Endodermal cell (in vitro differentiated cells): ENCODE measurements at regions not wholly inside any gene's neighbourhood (a gene's known extent, or its start where the extent isn't known, plus 50 kb on each side); places are given as distances from the start of the nearest gene placed in this dataset.

ENCODE experiments used
- DNase-seq: peaks from one replicate; pipeline ENCODE4 v3.0.0-alpha.2; 2017
- H3K27ac ChIP-seq: 2 replicates; pipeline ENCODE4 v1.5.1; 2013; ENCODE audit warnings: mild to moderate bottlenecking, low read depth, low read length, moderate library complexity
- H3K27me3 ChIP-seq: 2 replicates; pipeline ENCODE4 v1.6.1; 2013; ENCODE audit warnings: mild to moderate bottlenecking, low read length, moderate library complexity; ENCODE audit not compliant: insufficient read depth, control insufficient read depth, poor library complexity, severe bottlenecking
- H3K36me3 ChIP-seq: 2 replicates; pipeline ENCODE4 v1.7.0; 2013; ENCODE audit warnings: mild to moderate bottlenecking, low read length, moderate library complexity; ENCODE audit not compliant: control insufficient read depth, insufficient read depth
- H3K4me1 ChIP-seq: one replicate; pipeline ENCODE4 v1.7.0; 2013; ENCODE audit warnings: low read length; ENCODE audit not compliant: control insufficient read depth, insufficient read depth
- H3K4me3 ChIP-seq: 2 replicates; pipeline ENCODE4 v1.5.1; 2013; ENCODE audit warnings: mild to moderate bottlenecking, low read length, moderate library complexity
- H3K9ac ChIP-seq: 2 replicates; pipeline ENCODE4 v1.6.1; 2013; ENCODE audit warnings: mild to moderate bottlenecking, low read length, moderate library complexity; ENCODE audit not compliant: poor library complexity, severe bottlenecking; ENCODE audit errors: extremely low read depth
- H3K9me3 ChIP-seq: 2 replicates; pipeline ENCODE4 v1.6.1; 2013; ENCODE audit warnings: mild to moderate bottlenecking, low read length, moderate library complexity; ENCODE audit not compliant: control insufficient read depth
- H3K27ac Mint-ChIP-seq: 2 replicates; pipeline ENCODE4 v1.8.0; 2020; ENCODE audit warnings: mixed read lengths
- H3K27me3 Mint-ChIP-seq: 2 replicates; pipeline ENCODE4 v1.8.0; 2021; ENCODE audit warnings: mild to moderate bottlenecking, mixed read lengths; ENCODE audit not compliant: insufficient read depth
- H3K36me3 Mint-ChIP-seq: 2 replicates; pipeline ENCODE4 v1.8.0; 2020; ENCODE audit warnings: low read depth, mixed read lengths
- H3K4me1 Mint-ChIP-seq: 2 replicates; pipeline ENCODE4 v1.8.0; 2020; ENCODE audit warnings: mixed read lengths
- H3K4me3 Mint-ChIP-seq: 2 replicates; pipeline ENCODE4 v1.8.0; 2020; ENCODE audit warnings: mild to moderate bottlenecking, moderate library complexity, mixed read lengths
- H3K9me3 Mint-ChIP-seq: 2 replicates; pipeline ENCODE4 v1.8.0; 2020; ENCODE audit warnings: mild to moderate bottlenecking, mixed read lengths
- WGBS, 2 experiments: methylation state at CpG; one replicate each; pipeline versions ENCODE4 v1.1.5 to v1.1.7; 2013; ENCODE audit warnings: missing lambda C conversion rate in 2 of 2, mixed read lengths in 1 of 2; ENCODE audit not compliant: insufficient coverage in 1 of 2, insufficient read length in 1 of 2; 5-methylcytosine and 5-hydroxymethylcytosine counted together
- TF ChIP-seq, protein P1 (sequence below): fragments of 200-600 bp; sonication (generic); conservative IDR thresholded peaks from 2 replicates; pipeline ENCODE4 v1.5.0; 2021; ENCODE audit warnings: antibody characterized with exemption, mild to moderate bottlenecking

DNA sequence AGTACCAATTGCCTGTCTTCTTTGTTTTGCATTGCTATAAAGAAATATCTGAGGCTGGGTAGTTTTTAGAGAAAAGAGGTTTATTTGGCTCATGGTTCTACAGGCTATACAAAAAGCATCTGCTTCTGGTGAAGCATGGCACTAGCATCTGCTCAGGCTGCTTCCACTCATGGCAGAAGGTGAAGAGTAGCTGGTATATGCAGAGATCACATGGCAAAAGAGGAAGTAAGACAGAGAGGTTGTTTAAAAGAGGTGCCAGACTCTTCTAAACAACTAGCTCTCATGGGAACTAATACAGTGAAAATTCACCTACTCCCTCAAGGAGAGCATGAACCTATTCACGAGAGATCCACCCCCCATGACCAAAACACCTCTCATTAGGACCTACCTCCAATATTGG, 56.7 kb upstream of the GUCA2B start:
- H3K4me3 Mint-ChIP-seq = no peak overlapping the region
- no peak for DNase-seq
- H3K27ac ChIP-seq = no peak overlapping the region
- H3K4me1 ChIP-seq = no peaks in the 10 kb centered on the region
- H3K27me3 ChIP-seq = no peaks in the 10 kb centered on the region
- 91% methylated on average over 1 of the region's 1 CpG; no CpG with 5 or more reads in 1 of the 2 experiments for WGBS, 2 experiments
- H3K27me3 Mint-ChIP-seq = peaks cover 6% of the 10 kb centered on the region
- no peak overlapping the region for H3K9ac ChIP-seq
- peaks cover 23% of the 10 kb centered on the region for H3K9me3 Mint-ChIP-seq
- peak overlapping the region; percentile 59 for H3K4me3 ChIP-seq
- H3K27ac Mint-ChIP-seq = no peak overlapping the region
- H3K4me1 Mint-ChIP-seq = peaks cover 6% of the 10 kb centered on the region
- TF ChIP-seq, protein P1, sequence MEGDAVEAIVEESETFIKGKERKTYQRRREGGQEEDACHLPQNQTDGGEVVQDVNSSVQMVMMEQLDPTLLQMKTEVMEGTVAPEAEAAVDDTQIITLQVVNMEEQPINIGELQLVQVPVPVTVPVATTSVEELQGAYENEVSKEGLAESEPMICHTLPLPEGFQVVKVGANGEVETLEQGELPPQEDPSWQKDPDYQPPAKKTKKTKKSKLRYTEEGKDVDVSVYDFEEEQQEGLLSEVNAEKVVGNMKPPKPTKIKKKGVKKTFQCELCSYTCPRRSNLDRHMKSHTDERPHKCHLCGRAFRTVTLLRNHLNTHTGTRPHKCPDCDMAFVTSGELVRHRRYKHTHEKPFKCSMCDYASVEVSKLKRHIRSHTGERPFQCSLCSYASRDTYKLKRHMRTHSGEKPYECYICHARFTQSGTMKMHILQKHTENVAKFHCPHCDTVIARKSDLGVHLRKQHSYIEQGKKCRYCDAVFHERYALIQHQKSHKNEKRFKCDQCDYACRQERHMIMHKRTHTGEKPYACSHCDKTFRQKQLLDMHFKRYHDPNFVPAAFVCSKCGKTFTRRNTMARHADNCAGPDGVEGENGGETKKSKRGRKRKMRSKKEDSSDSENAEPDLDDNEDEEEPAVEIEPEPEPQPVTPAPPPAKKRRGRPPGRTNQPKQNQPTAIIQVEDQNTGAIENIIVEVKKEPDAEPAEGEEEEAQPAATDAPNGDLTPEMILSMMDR = no peak
- H3K9me3 ChIP-seq = peaks cover 14% of the 10 kb centered on the region
- H3K36me3 ChIP-seq = no peaks in the 10 kb centered on the region
- no peaks in the 10 kb centered on the region for H3K36me3 Mint-ChIP-seq

DNA sequence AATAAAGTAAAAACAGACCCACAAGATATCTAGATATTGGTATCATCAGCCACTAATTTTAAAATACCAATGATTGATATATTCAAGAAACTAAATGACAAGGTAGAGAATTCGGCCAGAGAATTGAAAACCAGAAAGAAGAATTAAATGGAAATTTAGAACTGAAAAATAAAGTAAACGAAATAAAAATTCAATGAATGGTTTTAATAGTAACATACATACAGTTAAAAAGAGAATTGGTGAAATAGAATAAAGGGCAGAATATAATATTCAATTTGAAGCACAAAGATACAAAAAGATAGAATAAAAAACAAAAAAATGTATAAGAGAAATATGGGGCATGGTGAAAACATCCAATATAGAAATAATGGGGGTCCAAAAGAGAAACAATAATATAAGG, 64.0 kb upstream of the GUCA2B start:
- H3K27me3 Mint-ChIP-seq = no peaks in the 10 kb centered on the region

DNA sequence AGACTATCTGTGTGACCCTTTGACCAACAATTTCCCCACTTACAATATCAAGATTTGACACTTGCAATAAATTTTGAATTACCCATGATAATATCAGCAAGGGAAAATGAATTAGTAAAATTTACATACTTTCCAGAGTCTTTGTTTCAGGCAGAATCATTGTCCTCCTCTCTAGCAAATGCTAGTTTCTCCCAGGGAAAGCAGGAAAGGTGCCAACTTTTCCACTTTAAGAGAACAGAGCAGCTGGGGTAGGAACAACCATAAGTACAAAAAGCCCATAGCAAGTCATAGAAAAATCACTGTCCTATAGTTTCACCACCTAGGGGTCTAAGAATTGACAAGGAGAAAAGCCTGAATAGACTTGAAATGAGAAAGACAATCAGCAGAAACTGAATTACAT, 67.1 kb upstream of the GUCA2B start:
- H3K27me3 ChIP-seq = no peaks in the 10 kb centered on the region
- H3K27ac Mint-ChIP-seq = no peak overlapping the region
- H3K9ac ChIP-seq = no peak overlapping the region
- H3K4me3 ChIP-seq = no peak overlapping the region
- H3K27me3 Mint-ChIP-seq = peaks cover 1% of the 10 kb centered on the region
- no peaks in the 10 kb centered on the region for H3K36me3 Mint-ChIP-seq
- H3K9me3 ChIP-seq = peaks cover 5% of the 10 kb centered on the region
- H3K36me3 ChIP-seq = no peaks in the 10 kb centered on the region
- H3K4me1 ChIP-seq = no peaks in the 10 kb centered on the region
- TF ChIP-seq, protein P1 = no peak
- no peak overlapping the region for H3K4me3 Mint-ChIP-seq
- no peak overlapping the region for H3K27ac ChIP-seq
- H3K4me1 Mint-ChIP-seq = peaks cover 12% of the 10 kb centered on the region
- H3K9me3 Mint-ChIP-seq = peaks cover 2% of the 10 kb centered on the region
- DNase-seq = no peak

More for the DNA sequence above, 64.0 kb upstream of the GUCA2B start:
- no peaks in the 10 kb centered on the region for H3K27me3 ChIP-seq
- WGBS, 2 experiments = 86% methylated on average over 2 of the region's 2 CpGs; no CpG with 5 or more reads in 1 of the 2 experiments
- Mint-ChIP-seq H3K4me3 (no peak overlapping the region), H3K36me3 (no peaks in the 10 kb centered on the region), H3K4me1 (peaks cover 8% of the 10 kb centered on the region), H3K9me3 (peaks cover 10% of the 10 kb centered on the region), H3K27ac (no peak overlapping the region)
- TF ChIP-seq, protein P1 = no peak
- no peaks in the 10 kb centered on the region for H3K36me3 ChIP-seq
- H3K27ac ChIP-seq = no peak overlapping the region
- H3K9me3 ChIP-seq = peaks cover 5% of the 10 kb centered on the region
- H3K9ac ChIP-seq = no peak overlapping the region
- H3K4me1 ChIP-seq = no peaks in the 10 kb centered on the region
- DNase-seq = no peak
- no peak overlapping the region for H3K4me3 ChIP-seq
